ENCODE measurements at regions not wholly inside any gene's neighbourhood (a gene's known extent, or its start where the extent isn't known, plus 50 kb on each side); places are given as distances from the start of the nearest gene placed in this dataset.

GRCh38 chr5:3269395-3270169 is 326.1 kb upstream of the IRX1 start:
- TF ChIP-seq, protein P1, sequence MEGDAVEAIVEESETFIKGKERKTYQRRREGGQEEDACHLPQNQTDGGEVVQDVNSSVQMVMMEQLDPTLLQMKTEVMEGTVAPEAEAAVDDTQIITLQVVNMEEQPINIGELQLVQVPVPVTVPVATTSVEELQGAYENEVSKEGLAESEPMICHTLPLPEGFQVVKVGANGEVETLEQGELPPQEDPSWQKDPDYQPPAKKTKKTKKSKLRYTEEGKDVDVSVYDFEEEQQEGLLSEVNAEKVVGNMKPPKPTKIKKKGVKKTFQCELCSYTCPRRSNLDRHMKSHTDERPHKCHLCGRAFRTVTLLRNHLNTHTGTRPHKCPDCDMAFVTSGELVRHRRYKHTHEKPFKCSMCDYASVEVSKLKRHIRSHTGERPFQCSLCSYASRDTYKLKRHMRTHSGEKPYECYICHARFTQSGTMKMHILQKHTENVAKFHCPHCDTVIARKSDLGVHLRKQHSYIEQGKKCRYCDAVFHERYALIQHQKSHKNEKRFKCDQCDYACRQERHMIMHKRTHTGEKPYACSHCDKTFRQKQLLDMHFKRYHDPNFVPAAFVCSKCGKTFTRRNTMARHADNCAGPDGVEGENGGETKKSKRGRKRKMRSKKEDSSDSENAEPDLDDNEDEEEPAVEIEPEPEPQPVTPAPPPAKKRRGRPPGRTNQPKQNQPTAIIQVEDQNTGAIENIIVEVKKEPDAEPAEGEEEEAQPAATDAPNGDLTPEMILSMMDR (IDR thresholded peaks at IDR 0.05), result no peak

GRCh38 chr5:3268760-3269330 is 326.8 kb upstream of the IRX1 start:
- TF ChIP-seq, protein P1 (IDR thresholded peaks at IDR 0.05), result no peak

DNA sequence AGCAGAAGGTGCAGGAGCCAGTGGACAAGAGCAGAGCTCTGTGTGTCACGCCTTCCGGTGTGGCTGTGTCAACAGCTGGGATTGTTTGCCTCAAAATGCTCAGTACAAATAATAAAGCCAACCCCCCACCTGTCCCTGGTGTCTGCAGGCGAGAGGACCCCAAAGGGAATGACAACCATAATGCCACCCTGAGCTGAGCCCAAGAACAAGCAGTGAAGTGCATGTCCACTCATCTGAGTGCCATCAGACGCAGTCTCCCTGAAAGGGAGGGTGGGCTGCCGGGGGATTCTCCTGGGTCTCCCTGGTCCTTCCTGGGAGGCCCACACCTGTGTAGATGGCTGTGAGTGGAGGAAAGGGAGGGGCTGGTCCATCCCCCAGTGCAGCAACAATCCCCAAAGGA is 328.8 kb upstream of the IRX1 start:
- TF ChIP-seq, protein P1 (IDR thresholded peaks at IDR 0.05), result no peak

- TF ChIP-seq, protein P1 (IDR thresholded peaks at IDR 0.05), result no peak
Measured at GRCh38 chr5:3265936-3266335, 329.7 kb upstream of the IRX1 start.

DNA sequence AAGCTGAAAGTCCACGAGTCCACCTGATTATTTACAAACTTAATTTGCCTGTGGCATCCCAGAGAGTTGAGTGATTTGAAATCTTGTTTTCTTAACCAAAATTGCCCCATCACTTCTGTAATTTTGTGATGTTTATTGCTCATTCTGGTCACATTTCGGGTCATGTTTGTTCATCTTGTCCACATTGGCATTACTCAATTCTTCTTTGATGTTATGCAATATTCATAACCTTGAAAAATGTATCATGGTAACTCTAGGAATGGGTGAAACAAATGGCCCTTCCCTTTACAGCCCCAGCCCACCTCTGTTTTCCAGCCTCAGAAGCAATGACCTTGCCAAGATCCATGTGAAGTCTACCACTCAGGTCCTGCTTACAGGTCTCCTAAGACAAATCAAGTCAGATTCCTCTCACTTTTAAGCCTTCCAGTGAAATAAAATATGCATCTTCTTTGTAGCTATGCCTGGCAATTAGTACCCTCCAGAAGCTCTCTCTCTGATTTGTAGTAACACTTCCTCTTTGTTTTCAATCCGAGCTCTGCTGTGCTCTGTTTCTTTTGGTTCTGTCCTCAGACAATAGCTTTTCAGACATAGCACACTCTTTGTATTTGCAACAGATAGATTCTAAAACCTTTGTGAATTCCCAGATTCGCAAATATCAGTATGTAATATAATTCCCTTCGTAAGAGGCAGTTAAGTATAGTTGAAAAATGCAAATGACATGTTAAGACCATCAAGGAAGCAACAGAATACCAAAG is 330.3 kb upstream of the IRX1 start:
- TF ChIP-seq, protein P1 (IDR thresholded peaks at IDR 0.05), result no peak

DNA sequence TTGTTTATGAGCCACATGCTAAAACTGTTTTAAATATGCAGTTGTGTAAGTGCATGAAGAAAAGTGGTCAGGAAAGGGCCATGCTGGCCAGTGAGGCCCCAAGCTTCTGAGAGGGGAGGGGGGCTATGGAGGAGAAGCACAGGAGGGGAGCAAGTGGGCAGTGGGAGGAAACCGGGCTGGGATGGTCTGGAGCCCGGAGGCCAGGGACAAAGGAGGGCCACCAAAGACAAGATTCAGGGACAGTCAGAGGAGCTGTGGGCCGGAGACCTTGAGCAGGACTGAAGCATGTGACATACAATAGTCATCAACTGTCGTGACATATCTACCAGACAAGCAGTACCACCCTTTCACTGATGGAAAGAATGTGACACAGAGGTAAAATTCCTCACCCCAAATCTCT is 333.2 kb upstream of the IRX1 start:
- TF ChIP-seq, protein P1 (IDR thresholded peaks at IDR 0.05), result no peak

DNA sequence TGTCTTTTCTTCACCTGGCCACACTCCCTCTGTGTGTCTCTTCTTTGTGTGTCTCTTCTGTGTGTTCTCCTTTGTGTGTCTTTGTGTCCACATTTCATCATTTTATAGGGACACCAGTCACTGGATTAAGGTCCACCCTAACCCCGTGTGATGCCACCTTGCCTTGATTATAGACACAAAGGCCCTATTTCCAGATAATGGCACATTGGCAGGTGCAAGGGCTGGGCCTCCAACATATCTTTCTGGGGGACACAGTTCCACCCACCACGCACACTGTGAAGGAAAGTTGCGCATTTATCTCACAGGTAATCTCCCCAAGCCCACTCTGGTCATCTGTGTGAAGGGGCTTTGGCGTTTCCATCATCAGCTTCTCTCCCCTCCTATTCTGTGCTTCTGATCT is 334.6 kb upstream of the IRX1 start:
- TF ChIP-seq, protein P1 (IDR thresholded peaks at IDR 0.05), result no peak

Data from LNCAP (cell line).